Body of pancreas (tissue), 4 donors: ENCODE measurements at regions not wholly inside any gene's neighbourhood (a gene's known extent, or its start where the extent isn't known, plus 50 kb on each side); places are given as distances from the start of the nearest gene placed in this dataset.

ENCODE experiments used
- ATAC-seq: fragments of 150-250 bp; one replicate; pipeline ENCODE4 v1.9.1; 2016
- DNase-seq, 4 donors: peaks; one replicate each; pipeline ENCODE4 v3.0.0-alpha.2; 2019
- H3K27ac ChIP-seq, 4 donors: fragments of 200-600 bp; sonication (generic); 1 replicate in 3 of 4; 2 replicates in 1 of 4; pipeline versions ENCODE4 v1.5.1 to v1.6.1; 2016 to 2019; ENCODE audit warnings: mild to moderate bottlenecking in 1 of 4, mixed read lengths in 1 of 4, moderate library complexity in 1 of 4
- H3K27me3 ChIP-seq, 2 donors: fragments of 200-600 bp; sonication (generic); one replicate each; pipeline ENCODE4 v1.6.0; 2016; ENCODE audit warnings: mild to moderate bottlenecking in 1 of 2
- H3K36me3 ChIP-seq, 2 donors: fragments of 200-600 bp; sonication (generic); replicated peaks in 1 of 2; 2 replicates each; pipeline ENCODE4 v1.5.1; 2016; ENCODE audit warnings: low read depth in 2 of 2; ENCODE audit not compliant: insufficient read depth in 1 of 2
- H3K4me1 ChIP-seq: fragments of 200-600 bp; sonication (generic); one replicate; pipeline ENCODE4 v1.6.0; 2016
- H3K4me3 ChIP-seq, 2 donors: fragments of 200-600 bp; sonication (generic); 1 replicate in 1 of 2; 2 replicates in 1 of 2; pipeline ENCODE4 v1.5.1; 2016 to 2019
- H3K9me3 ChIP-seq, 3 donors: fragments of 200-600 bp; sonication (generic); 1 replicate in 2 of 3; 2 replicates in 1 of 3; pipeline ENCODE4 v1.5.1; 2016
- POLR2A ChIP-seq, 3 donors: fragments of 450-650 bp; IDR thresholded peaks; one replicate each; pipeline ENCODE4 v1.6.1; 2016; ENCODE audit warnings: antibody characterized with exemption in 3 of 3, mild to moderate bottlenecking in 2 of 3
- WGBS, 2 donors: methylation state at CpG; one replicate each; pipeline ENCODE4 v1.1.5; 2017; 5-methylcytosine and 5-hydroxymethylcytosine counted together
- intact Hi-C: fragments of 100-400 bp; cut with DNase I; formaldehyde crosslinking; loops from one replicate; pipeline ENCODE4 v1.15.1; 2023
- TF ChIP-seq, protein P1 (sequence below), 7 experiments: fragments of 450-650 bp in 4 of 7; fragments of 200-600 bp in 3 of 7; sonication (generic) in 3 of 7; IDR thresholded peaks; one replicate each; pipeline ENCODE4 v1.5.1; 2016 to 2019; ENCODE audit warnings: antibody characterized with exemption in 7 of 7

- peak overlapping the region in 2 of 4 donors; percentile 42 to 54 for H3K27ac ChIP-seq
- H3K4me1 ChIP-seq = peaks cover 7% of the 10 kb centered on the region
- ATAC-seq = peak; percentile 67
- no peaks in the 10 kb centered on the region for H3K9me3 ChIP-seq
- no peaks in the 10 kb centered on the region for H3K27me3 ChIP-seq
- 32 to 57% methylated on average over 6 of the region's 6 CpGs for WGBS, 2 donors
- H3K36me3 ChIP-seq = no peaks in the 10 kb centered on the region
- H3K4me3 ChIP-seq = no peak overlapping the region
- DNase-seq = no peak
- intact Hi-C loops = no loop called here
- no peak for TF ChIP-seq POLR2A (IDR thresholded peaks at IDR 0.05)
- TF ChIP-seq, protein P1, sequence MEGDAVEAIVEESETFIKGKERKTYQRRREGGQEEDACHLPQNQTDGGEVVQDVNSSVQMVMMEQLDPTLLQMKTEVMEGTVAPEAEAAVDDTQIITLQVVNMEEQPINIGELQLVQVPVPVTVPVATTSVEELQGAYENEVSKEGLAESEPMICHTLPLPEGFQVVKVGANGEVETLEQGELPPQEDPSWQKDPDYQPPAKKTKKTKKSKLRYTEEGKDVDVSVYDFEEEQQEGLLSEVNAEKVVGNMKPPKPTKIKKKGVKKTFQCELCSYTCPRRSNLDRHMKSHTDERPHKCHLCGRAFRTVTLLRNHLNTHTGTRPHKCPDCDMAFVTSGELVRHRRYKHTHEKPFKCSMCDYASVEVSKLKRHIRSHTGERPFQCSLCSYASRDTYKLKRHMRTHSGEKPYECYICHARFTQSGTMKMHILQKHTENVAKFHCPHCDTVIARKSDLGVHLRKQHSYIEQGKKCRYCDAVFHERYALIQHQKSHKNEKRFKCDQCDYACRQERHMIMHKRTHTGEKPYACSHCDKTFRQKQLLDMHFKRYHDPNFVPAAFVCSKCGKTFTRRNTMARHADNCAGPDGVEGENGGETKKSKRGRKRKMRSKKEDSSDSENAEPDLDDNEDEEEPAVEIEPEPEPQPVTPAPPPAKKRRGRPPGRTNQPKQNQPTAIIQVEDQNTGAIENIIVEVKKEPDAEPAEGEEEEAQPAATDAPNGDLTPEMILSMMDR (IDR thresholded peaks at IDR 0.05) = no peak
Observed at GRCh38 chr13:34816908-34817665, 125.0 kb upstream of the NBEA start.

DNA sequence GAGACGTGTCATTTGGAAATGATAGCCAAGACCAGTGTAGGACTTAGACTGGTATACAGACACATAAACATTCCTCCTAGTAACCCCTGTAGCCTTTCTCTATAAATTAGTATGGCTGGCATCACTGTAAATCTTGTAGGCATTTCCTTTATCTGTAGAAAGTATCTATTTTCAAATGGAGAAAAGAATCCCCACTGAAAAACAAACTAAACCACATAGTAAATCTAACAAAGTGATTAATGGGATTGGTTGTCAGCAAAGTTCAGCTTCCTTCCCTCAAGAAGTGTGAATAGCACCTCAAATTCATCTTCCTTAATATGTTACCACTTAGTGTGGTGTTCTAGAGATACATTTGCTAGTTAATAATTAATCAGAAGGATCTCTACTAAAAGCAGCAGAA lies 119.4 kb upstream of the NBEA start:
- DNase-seq (no peak), ATAC-seq (no peak)
- TF ChIP-seq, protein P1 (IDR thresholded peaks at IDR 0.05) = no peak
- no peak for TF ChIP-seq POLR2A (IDR thresholded peaks at IDR 0.05)
- WGBS, 2 donors = 75 to 80% methylated on average over 1 of the region's 1 CpG
- Histone ChIP-seq H3K9me3 (no peaks in the 10 kb centered on the region), H3K4me3 (no peak overlapping the region), H3K36me3 (no peaks in the 10 kb centered on the region), H3K27me3 (no peaks in the 10 kb centered on the region), H3K4me1 (peaks cover 1% of the 10 kb centered on the region), H3K27ac (no peak overlapping the region)
- intact Hi-C loops = no loop called here

- no peak for DNase-seq
- Histone ChIP-seq H3K4me1 (no peaks in the 10 kb centered on the region), H3K9me3 (no peaks in the 10 kb centered on the region), H3K36me3 (no peaks in the 10 kb centered on the region), H3K27ac (no peak overlapping the region), H3K27me3 (no peaks in the 10 kb centered on the region), H3K4me3 (no peak overlapping the region)
- TF ChIP-seq, protein P1 (IDR thresholded peaks at IDR 0.05) = no peak
- no peak for TF ChIP-seq POLR2A (IDR thresholded peaks at IDR 0.05)
- intact Hi-C loops = no loop called here
- no peak for ATAC-seq
- WGBS, 2 donors = 41 to 46% methylated on average over 2 of the region's 2 CpGs
Observed at GRCh38 chr13:34826432-34826831, 115.6 kb upstream of the NBEA start.

GRCh38 chr13:34833562-34834182 lies 108.4 kb upstream of the NBEA start:
- WGBS, 2 donors = 28 to 53% methylated on average over 6 of the region's 6 CpGs
- DNase-seq (no peak), ATAC-seq (no peak)
- Histone ChIP-seq H3K27ac (no peak overlapping the region), H3K9me3 (no peaks in the 10 kb centered on the region), H3K36me3 (no peaks in the 10 kb centered on the region), H3K4me3 (no peak overlapping the region), H3K27me3 (no peaks in the 10 kb centered on the region), H3K4me1 (no peaks in the 10 kb centered on the region)
- intact Hi-C loops = no loop called here
- TF ChIP-seq, protein P1 (IDR thresholded peaks at IDR 0.05) = no peak
- no peak for TF ChIP-seq POLR2A (IDR thresholded peaks at IDR 0.05)
